NCI-H82 treated with DMSO at 0.1 percent for 48 hours (cell line): ENCODE measurements at regions not wholly inside any gene's neighbourhood (a gene's known extent, or its start where the extent isn't known, plus 50 kb on each side); places are given as distances from the start of the nearest gene placed in this dataset.

Experiments
- DNase-seq: peaks from one replicate; lab custom pipeline; 2025; ENCODE audit not compliant: unreplicated experiment; lab: John Stamatoyannopoulos, UW

DNA sequence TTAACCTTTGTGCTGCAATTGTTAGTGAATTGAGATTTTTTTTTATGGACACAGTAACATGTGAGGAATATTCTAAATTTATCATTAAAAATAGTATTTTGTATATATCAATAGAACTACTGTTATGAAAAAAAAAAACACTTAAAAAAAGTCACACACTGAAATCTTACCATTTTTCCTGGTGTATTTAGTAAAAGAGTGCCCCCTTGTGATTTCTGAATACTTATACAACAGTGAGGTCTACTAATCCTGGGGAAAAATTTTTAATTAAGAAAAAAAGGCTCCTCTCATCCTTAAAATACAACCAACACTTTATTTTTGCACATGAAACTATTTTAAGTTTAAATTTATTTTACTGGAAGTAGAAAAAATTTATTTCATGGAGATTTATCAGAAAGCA is 56.4 kb upstream of the SPOCK3 start:
- no peak for DNase-seq

DNA sequence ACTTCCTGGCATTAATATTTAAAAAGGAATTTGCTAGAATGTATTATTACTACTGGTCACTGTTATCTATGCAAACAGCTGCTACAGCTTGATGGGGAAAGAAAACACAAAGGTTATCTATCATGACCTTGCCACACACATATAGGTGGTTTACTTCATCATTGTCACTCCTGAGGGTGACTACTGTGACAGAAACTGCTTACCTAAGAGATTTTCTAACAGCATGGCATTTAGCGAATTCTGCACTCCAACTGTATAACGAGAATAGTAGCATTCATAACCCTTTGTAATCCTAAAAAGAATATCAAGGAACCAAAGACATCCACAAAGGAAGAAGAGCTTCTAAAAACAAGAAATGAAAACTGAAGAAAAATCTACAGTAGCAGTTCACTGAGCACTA is 74.6 kb upstream of the SPOCK3 start:
- no peak for DNase-seq

DNA sequence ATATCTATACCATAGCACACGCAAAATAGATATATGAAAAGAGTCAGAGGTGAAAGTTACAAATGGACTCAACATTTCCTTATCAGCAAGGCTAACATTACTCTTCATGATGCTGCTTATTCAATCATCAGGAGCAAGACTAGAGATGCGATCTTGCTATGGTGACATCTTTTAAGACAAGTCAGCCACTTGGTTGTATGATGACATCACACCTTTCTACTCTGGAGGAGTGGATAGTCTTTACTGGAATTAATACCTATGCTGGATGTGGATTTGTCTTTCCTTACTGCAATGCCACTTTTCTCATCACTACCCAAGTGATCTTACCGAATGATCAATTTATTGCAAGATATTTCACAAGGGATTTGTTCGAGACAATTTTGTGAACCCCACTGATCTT is 87.0 kb upstream of the SPOCK3 start:
- DNase-seq: no peak

DNA sequence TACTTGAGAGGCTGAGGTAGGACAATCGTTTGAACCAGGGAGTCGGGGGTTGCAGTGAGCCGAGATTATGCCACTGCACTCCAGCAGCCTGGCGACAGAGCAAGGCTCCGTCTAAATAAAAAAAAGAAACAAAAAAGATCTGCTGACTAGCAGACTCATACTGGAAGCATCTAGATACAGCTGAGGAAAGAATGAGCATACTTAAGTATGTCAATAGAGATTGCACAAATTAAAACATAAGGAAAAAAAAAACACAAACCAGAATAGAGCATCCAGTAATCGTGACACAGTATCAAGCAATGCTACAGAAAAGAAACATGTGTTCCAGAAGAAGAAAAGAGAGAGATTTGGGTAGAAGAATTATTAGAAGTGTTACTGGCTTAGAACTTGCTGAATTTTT is 105.5 kb upstream of the SPOCK3 start:
- DNase-seq: no peak

DNA sequence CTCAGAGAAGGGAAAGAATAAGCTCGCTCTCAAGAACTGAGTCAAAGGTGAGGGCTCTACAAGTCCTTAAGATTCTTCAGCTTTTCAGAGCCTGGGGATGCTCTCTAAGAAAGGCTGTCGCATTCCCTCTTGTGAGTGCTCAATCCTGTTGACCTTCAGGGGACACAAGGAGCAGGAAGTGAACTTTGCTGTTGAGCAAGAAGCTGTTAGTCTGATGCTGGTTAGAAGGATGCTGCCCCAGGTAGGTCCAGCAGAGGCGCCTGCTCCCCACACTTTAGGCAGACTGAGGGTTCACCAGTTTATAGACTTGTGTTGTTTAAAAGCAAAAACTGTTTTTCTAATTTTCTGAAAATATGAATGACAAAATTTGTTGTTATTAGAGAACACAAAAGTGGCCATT is 125.4 kb upstream of the SPOCK3 start:
- DNase-seq: no peak

DNA sequence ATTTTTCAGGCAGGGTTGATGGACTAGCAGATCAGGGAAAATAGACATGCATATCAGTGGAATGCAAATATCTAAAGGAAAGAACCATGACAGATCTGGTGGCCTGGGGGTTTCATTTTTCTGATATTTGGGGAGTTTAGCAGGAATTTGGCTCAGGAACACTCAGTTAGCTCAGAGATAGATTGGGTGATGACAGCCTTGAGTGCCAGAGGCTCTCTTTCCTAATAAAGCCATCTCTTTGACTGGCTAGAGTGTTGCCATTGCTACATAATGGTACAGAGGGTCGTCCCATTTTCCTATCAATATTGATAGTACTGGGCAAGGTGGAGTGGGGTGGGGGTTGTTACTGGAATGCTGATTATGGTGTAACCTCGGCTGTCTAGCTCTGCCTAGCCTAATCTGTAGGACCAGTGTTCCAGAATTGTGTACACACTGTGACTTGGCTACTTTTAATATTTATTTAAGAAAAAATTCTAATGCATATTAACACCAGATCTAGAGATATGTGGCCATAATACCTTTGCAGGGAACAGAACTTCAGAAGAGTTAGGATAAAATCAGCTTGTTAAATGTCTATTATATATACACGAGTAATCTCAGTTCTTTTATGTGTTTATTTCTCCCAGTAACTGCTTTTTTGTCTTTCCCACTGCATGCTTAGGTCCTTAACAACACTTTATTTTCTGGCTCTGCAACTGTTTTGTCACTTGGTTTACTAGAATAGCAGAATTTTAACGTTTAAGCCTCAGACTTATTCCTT is 145.0 kb upstream of the SPOCK3 start:
- DNase-seq: no peak

DNA sequence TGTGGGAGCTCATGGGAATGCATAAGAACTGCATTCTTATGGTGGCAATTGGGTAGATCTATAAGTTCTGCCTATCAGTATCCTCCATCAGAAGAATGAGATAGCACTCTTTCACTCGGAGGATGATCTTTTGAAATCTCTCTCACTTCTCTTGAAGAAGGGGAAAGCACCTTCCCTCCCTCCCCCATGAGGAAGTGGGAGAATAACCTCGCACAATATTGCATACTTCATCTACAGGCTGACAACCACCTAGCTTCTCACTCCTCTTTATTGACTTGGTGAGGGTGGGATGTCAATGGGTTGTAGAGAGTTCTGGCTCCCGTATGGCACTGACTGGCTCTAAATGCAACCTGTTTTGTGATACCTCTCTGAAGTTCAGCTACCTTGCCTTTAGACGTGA is 146.7 kb upstream of the SPOCK3 start:
- DNase-seq: no peak

DNA sequence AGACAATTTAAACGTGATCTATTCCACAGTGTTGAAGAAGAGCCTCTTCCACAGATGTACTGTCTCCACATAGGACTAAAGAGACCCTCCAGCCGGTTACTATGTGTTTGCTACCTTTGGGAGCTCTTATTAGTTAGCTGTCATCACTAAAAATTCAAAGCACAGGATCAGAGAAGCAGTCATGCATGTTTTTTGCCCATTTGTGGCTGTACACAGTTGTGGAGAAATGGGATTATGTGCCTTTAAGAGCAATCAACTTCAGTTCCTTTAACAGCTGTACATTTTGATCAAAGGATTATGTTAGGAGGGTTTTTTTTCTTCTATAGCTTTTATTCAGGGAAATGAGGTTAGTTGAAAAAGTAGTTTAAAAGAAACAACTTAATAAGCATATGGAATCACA is 149.0 kb upstream of the SPOCK3 start:
- DNase-seq: peak; percentile 29

DNA sequence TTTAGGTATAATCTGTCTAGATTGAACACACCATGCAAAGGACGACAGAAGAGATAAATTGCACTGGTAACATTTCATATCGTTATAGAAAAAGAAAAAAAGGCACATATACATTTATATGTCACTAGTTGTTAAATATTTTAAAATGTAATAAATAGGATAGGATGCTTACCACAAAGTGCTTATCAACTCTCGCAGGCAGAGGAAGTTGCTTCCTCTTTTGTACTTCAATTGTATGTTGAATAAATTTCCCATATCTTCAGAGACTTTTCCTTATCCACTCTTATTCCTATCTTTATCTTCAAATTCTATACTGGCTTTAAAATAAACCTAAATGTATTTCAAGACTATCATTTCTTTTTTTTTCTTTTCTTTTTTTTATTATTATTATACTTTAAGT is 163.3 kb upstream of the SPOCK3 start:
- DNase-seq: no peak

DNA sequence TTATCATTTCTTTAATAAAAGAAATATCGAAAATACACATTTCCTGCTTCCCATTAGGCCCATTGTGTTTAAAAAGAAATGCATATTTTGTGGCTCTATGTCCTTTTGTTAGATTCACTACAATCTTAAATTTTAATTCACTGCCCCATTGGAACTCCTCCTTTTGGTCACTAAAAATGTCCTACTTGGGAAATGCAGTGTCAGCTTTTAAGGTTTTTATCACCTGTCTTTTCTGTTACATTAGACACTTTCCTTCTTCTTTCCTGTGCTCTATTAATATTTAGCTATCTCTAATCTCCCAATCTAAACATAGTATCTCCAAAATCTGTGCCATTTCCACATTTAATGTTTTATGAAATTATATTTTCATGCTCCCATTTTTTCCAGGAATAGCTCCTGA is 164.9 kb upstream of the SPOCK3 start:
- DNase-seq: no peak

DNA sequence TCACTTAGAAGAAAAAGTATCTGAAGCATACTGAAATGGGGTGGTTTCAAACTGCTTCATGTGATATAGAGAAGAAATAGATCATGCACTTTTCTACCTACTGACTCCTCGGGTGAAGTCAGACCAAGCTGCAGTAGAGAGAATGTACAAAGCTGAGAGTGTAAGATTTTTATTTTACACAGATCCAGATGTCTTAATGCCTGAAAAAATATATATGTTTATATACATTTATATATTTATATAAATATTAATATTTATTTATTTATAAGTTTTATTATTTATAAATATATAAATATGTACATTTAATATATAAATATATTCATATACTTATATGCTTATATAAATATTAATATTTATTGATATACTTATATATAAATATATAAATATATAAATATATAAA is 171.9 kb upstream of the SPOCK3 start:
- no peak for DNase-seq

DNA sequence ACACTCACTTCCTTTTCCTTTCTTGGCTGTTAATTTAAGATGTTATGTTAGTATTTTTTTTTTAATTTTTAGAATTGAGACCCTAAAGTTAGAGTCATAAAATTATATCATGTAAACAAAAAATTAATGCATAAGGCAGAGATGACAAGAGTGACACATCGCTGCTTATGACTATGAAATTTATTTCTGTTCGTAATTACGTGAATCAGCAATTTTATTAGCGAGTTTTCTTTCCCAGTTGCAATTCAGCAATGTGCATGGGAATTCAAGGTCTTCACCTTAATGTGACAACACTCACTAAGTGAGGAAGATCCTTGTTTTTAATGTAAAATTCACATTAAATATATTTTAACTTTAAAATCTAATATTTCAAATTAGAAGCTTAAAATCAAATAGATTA is 181.2 kb upstream of the SPOCK3 start:
- DNase-seq: no peak

DNA sequence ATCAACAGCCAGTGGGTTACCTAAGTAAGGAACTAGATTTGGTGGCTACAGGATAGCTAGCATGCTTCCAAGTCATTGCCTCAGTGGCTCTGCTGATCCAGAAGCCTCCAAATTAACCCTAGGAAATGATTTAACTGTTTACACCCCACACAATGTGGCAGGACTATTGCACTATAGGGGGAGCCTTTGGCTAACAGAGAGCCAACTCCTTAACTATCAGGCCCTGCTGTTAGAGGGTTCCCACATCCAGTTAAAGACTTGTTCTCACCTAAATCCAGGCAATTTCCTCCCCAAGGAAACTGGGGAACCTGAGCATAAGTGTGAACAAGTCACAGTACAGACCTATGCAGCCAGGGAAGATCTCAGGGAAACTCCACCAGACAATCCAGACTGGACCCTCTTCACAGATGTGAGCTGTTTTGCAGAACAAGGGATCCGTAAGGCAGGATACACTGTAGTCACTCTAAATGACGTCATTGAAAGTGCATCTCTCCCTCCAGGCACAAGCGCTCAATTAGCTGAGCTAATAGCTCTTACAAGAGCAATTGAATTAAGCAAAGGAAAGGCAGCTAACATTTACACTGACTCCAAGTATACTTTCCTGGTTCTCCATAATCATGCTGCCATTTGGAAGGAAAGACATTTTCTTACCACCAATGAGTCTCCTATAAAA is 185.3 kb upstream of the SPOCK3 start:
- DNase-seq: no peak

DNA sequence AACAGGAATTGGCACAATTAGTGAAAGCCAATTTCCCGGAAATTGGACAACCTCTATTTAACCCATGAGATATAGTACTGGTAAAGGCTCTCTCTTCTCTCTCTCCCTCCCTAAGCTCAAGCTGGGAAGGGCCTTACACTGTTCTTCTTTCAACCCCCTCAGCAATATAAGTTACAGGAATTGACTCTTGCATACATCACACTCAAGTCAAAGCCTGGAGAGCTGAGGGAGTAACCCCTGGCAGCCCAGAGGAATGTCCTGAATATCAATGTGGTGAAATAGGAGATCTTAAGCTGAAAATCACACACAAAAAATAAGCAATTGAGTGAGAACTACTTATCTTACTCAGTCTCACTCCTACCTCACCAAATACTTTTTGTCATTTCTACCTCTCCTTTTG is 186.9 kb upstream of the SPOCK3 start:
- DNase-seq: no peak

DNA sequence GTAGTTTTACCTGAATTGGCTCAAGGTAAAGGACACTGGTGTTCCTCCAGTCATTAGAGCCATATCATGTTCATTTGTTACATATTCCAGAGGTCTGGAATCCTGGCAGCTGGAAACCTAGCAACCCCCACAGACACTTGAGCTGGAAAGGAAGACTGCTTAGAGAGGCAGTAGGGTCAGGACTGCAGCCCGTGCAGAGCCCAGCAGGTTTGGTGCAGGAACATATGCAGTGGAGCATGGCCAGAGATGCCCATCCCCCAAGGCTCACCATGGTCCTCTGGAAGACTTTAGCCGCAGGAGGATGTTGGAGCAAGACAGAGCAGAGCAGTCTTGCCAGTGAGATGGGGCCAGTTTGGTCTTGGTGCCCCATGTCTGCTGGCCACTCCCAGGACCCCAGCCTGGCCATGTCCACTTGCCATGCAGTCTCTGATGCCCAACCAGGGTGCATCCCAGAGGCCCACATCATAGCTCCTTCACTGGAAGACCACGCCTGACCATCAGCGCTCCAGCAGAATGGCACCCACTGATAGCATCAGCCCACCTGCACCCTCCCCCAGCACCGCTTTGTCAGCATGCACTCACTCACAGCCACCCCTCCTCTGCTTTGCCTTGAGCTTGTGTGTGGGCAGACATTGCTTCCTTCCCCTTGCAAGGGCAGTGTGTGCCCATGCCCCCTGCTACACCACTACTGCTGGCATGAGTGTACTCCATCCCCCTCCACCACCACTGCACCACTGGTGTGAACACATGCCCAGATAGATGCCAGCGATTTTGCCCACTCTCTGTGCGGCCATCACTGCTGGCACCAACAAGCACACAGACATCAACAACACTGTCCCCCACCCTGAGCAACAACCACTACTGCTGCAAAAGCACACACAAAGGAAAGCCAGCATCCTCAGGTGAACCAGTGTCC is 190.3 kb upstream of the SPOCK3 start:
- no peak for DNase-seq

DNA sequence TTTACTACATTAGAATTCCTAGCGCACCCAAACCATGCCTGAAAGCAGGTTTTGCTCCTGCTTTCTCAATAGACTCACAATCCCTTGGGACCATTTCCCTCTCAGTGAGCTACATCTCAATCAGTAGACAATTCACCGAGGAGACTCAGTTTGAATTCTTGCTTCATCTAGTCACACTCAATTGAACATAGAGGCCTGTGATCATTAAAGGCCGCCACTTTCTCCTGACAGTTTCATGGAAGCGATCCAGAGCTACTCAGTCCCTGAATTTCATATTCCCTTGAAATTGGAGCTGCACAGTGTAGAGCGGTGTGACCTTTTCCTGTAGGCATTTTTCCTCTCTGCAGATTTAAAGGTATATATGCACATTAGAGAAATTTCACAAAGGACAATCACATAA is 193.9 kb upstream of the SPOCK3 start:
- DNase-seq: no peak

DNA sequence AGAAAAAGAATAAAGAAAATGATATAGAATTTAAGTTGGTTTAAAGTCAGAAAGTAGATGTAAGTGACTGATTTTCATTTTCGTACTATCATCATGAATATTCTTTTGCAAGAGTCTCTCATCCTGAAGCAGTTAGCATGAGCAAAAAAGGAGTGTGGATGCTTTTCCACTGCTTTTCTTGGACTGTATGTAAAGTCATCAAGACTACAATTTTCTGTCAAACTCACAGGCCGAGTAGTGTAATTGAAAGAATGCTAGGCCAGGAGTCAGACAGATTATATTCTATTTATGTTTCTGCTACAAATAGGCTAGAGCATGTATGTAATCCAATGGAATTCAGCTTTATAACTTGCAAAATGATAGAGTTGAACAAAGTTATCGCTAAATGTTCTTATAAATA is 197.1 kb upstream of the SPOCK3 start:
- no peak for DNase-seq

DNA sequence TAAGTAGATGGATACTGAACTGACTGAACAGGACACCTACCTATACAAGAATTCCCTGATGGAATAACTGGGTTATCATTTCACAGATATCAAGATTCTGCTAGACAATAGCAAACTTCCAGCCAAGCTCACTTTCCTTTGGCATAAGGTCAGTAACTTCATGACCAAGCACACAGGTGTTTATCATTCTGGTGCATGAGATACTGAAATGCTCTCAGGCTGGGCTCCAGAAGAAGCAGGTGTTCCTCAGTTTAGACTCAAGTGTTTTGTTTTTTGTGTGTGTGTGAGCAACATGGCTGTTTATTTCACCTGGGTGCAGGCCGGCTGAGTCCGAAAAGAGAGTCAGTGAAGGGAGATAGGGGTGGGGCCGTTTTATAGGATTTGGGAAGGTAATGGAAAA is 201.5 kb upstream of the SPOCK3 start:
- no peak for DNase-seq

DNA sequence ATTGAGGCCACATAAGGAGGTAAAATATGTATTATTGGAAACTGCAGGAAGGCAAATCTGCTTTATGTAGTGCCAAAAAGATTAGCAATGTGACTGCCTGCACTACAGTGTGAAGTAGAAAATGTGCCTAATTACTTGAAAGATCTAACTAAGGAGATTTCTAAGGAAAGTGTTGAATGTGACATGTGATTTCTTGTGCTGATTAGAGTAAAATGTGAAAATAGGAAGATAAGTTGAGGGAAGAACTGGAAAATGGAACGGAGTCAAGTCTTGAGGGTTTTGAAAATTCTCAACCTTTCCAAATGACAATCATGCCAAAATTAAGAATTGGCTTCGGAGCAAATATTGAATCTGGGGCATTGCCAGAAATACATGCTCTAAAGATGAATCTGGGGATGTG is 209.5 kb upstream of the SPOCK3 start:
- no peak for DNase-seq

DNA sequence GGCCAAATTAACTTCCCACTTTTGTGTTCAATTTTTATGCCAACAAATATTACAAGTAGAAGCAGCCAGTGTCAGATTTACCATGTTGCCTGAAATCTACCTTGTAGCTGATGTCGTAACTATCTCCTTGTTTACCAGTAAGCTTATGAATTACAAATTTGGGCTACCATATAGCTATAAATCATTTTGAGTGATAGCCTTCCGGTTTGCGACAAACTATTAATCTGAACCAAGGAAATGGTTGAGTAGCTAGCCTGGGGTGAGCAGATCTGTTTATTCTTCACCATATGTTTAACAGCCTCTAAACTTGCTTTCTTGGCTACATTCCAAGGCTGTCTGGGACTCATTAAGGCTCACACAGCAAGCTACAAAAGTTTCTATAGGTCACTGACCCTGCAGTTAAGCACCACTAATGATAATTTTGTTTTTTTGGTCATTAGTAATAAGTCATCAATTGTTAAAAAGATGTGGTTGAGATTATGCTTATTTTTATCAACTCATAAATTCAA is 218.7 kb upstream of the SPOCK3 start:
- peak; percentile 29 for DNase-seq

DNA sequence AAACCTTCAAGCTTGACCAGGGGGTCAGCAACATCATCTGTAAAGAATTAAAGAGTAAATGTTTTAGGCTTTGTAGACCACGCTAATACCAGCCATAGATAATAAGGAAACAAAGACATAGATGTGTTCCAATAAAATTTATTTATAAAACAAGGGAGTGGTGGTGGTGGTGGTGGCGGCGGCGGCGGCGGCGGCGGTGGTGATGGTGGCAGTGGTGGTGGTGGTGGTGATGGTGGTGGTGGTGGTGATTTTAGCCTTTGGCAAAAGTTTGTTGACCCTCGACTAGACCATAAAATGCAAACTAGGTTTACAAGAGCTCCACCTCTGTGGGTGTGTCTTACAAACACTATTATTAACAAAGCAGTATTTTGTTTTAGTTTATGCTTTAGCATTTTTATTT is 222.3 kb upstream of the SPOCK3 start:
- DNase-seq: no peak

DNA sequence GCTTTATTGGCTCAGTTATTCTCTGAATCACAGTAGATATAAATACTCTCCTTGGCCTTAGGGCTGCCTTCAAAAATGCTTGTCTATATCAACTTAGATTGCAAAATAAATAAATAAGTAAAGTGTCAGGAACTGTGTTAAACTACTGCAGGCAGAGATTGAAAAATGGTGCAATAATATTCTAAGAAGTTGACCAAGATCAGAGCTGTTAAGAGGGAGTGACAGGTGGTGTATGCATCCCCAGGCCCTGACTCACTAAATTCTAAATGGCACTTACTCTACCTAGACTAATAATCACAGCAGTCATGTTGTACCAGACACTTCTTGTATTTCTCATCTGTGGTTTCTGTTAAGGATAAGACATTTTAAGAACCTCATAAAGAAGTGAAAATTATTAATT is 235.1 kb upstream of the SPOCK3 start:
- DNase-seq: no peak
